HUES64 (cell line): ENCODE measurements at regions not wholly inside any gene's neighbourhood (a gene's known extent, or its start where the extent isn't known, plus 50 kb on each side); places are given as distances from the start of the nearest gene placed in this dataset.

Source experiments
- H3K27ac ChIP-seq: 2 replicates; pipeline ENCODE4 v1.7.0; 2013; ENCODE audit warnings: low read depth, low read length, inconsistent platforms
- H3K27me3 ChIP-seq: 2 replicates; pipeline ENCODE4 v1.6.1; 2013; ENCODE audit warnings: mild to moderate bottlenecking, low read length; ENCODE audit not compliant: insufficient read depth
- H3K36me3 ChIP-seq: 2 replicates; pipeline ENCODE4 v1.6.1; 2013; ENCODE audit warnings: mild to moderate bottlenecking, low read length; ENCODE audit not compliant: insufficient read depth
- H3K4me1 ChIP-seq: 2 replicates; pipeline ENCODE4 v1.6.1; 2013; ENCODE audit warnings: mild to moderate bottlenecking, low read length, moderate library complexity; ENCODE audit not compliant: insufficient read depth
- H3K4me3 ChIP-seq: 2 replicates; pipeline ENCODE4 v1.5.1; 2013; ENCODE audit warnings: mild to moderate bottlenecking, low read length, moderate library complexity
- H3K9ac ChIP-seq: 2 replicates; pipeline ENCODE4 v1.6.1; 2013; ENCODE audit warnings: mild to moderate bottlenecking, low read depth, low read length
- H3K9me3 ChIP-seq: 2 replicates; pipeline ENCODE4 v1.6.1; 2013; ENCODE audit warnings: low read depth, low read length; ENCODE audit not compliant: insufficient read depth
- WGBS: fragments of 150-250, 120-280 bp; methylation state at CpG from one replicate; pipeline ENCODE4 v1.1.7; 2013; ENCODE audit warnings: missing lambda C conversion rate; 5-methylcytosine and 5-hydroxymethylcytosine counted together

DNA sequence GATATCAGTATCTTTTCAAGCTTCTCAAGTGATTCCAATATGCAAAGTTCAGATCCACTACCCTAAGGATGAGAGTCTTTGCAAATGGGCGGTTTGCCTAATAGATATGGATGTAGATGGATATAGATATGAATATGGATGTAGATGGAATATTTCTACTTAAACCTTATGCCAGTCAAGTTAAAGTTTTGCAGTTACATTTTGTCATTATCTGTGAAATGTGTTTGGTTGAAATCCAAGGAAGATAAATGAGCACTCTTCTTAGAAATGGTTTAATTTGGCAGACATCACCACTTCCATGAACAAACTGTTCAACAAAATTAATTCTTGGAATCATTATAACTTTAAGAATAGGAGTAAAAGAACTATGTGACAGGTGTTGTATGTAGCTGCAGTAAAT is 1066.6 kb downstream of the PCDH18 start:
- Histone ChIP-seq H3K9ac (no peak overlapping the region), H3K9me3 (no peaks in the 10 kb centered on the region; the same call in 1 of the 2 replicates), H3K36me3 (no peaks in the 10 kb centered on the region), H3K4me3 (no peak overlapping the region), H3K27ac (no peak overlapping the region), H3K27me3 (no peaks in the 10 kb centered on the region), H3K4me1 (no peaks in the 10 kb centered on the region)
- WGBS, result 73% methylated on average over 1 of the region's 1 CpG

DNA sequence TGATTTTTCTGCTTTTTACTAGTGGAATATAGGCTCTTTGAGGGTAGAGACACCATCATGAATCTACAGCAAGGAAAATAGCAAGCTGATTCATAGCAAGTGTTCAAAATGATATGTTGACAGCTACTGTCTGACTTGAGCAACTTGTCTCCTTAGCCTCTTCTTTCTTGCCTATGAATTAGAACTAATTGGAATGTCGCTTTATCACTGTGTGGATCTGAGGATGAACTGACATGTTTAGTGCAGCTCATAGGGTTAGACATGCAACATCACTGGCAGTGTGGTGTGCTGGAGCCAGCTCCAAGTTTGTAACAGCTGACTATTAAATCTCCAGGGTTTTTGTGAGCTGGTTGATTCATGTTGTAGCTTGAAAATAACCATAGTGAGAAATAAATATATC is 1068.4 kb downstream of the PCDH18 start:
- H3K9me3 ChIP-seq, result no peaks in the 10 kb centered on the region; the same call in 1 of the 2 replicates
- no peaks in the 10 kb centered on the region for H3K4me1 ChIP-seq
- 89% methylated on average over 1 of the region's 1 CpG for WGBS
- H3K27me3 ChIP-seq, result no peaks in the 10 kb centered on the region
- no peaks in the 10 kb centered on the region for H3K36me3 ChIP-seq
- H3K9ac ChIP-seq, result no peak overlapping the region
- no peak overlapping the region for H3K4me3 ChIP-seq
- no peak overlapping the region for H3K27ac ChIP-seq

DNA sequence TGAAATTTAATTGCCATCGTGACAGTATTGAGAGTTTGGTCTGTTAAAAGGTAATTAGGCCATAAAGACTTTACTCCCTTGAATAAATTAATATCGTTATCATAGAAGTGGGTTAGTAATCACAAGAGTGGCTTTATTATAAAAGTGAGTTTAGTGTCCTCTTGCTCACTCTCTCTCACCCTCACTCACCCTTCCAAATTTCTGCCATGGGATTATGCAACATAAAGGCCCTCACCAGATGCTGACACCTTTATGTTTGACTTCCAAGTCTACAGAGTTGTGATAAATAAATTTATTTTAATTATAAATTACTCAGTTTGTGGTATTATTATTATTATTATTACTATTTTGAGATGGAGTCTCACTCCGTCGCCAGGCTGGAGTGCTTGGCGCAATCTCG is 1070.8 kb downstream of the PCDH18 start:
- Histone ChIP-seq H3K27me3 (no peaks in the 10 kb centered on the region), H3K9ac (no peak overlapping the region), H3K4me3 (no peak overlapping the region), H3K27ac (no peak overlapping the region), H3K36me3 (no peaks in the 10 kb centered on the region), H3K9me3 (no peaks in the 10 kb centered on the region), H3K4me1 (no peaks in the 10 kb centered on the region)
- 93% methylated on average over 5 of the region's 6 CpGs for WGBS

DNA sequence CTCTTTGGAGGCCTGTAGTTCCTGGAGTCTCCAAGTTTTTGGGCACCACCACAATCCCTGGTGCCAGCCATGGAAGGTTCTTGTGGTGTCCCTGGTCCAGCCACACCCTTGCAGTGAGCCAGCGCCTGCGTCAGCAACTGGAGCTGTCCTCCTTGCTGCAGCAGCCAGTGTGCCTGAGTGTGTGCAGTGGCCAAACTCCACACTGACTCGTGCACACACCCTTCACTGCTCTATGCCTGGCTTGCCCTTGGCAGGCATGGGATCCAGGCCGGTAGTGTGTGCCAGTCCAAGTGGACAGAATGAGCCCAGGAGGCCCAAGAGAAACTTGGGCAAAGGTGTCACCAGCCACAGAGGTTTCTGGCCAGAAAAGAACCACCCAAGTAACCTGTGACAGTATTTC is 1074.0 kb downstream of the PCDH18 start:
- Histone ChIP-seq H3K4me1 (no peaks in the 10 kb centered on the region), H3K27ac (no peak overlapping the region), H3K4me3 (no peak overlapping the region), H3K36me3 (no peaks in the 10 kb centered on the region), H3K27me3 (no peaks in the 10 kb centered on the region), H3K9ac (no peak overlapping the region), H3K9me3 (0 out of 2 replicates have a peak, but pooled peaks cover 3% of the 10 kb centered on the region)
- WGBS, result 98% methylated on average over 4 of the region's 4 CpGs

DNA sequence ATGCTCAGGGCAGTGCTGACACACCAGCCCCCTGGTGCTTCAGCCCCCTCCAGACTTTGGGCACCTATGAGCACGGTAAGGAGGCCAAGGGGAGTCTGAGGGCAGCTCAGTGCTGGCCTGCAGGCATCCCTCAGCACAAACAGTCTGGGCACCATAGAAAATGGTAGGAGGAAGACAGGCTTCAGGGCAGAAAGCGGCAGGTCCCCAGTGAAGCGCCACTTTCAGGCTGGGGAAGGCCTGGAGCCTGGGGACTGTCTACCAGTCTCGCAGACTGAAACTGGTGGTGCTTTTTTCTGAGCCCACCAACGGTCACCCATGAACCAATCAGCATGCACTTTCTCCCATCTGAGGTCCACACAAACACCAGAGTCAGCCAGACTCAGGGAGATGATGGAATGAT is 1074.7 kb downstream of the PCDH18 start:
- WGBS, result 97% methylated on average over 5 of the region's 5 CpGs
- H3K9me3 ChIP-seq, result 0 out of 2 replicates have a peak, but pooled peaks cover 3% of the 10 kb centered on the region

DNA sequence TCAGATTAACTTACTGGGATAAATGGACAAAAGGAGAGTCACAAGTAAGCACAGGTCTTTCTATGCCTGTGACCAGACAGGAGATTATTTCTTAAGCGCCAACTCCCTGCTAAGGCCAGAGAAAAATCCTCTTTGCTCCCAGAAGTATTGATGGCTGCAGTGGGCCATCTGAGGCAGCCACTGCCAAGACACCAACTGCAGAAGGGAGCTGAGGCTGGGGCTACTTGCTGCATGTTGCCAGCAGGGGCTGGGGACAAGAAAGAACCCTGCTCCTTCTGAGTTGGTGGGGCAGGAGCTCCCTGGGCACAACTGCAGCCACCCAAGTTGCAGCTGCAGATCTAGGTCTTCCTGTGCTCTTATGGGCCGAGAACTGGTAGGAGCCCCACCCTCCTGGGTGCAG is 1075.3 kb downstream of the PCDH18 start:
- Histone ChIP-seq H3K4me1 (no peaks in the 10 kb centered on the region), H3K27me3 (no peaks in the 10 kb centered on the region), H3K27ac (no peak overlapping the region), H3K9me3 (0 out of 2 replicates have a peak, but pooled peaks cover 3% of the 10 kb centered on the region), H3K9ac (no peak overlapping the region), H3K36me3 (no peaks in the 10 kb centered on the region), H3K4me3 (no peak overlapping the region)
- 94% methylated on average over 2 of the region's 2 CpGs for WGBS

More for the DNA sequence above, 1074.7 kb downstream of the PCDH18 start:
- Histone ChIP-seq H3K36me3 (no peaks in the 10 kb centered on the region), H3K27ac (no peak overlapping the region), H3K4me3 (no peak overlapping the region), H3K27me3 (no peaks in the 10 kb centered on the region), H3K4me1 (no peaks in the 10 kb centered on the region), H3K9ac (no peak overlapping the region)

DNA sequence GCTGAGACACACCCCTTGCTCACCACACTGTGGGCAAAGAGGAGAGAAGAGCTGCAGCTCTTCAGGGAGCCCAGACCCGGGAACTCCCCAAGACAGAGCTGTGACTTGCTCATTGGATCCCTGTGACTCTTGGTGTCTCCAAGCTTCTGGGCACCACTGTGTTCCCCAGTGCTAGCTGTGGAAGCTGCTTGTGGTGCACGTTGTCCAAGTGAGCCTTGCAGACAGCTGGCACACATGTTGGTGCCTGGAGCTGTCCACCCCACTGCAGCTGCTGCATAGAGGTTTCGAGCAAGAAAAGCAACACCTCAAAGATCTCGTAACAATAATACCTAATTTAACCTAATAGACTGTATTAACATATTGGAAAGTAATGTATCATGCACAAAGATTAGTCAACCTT is 1089.3 kb downstream of the PCDH18 start:
- WGBS, result 92% methylated on average over 4 of the region's 4 CpGs
- H3K27ac ChIP-seq, result no peak overlapping the region
- no peak overlapping the region for H3K9ac ChIP-seq
- H3K36me3 ChIP-seq, result no peaks in the 10 kb centered on the region
- H3K27me3 ChIP-seq, result no peaks in the 10 kb centered on the region
- no peaks in the 10 kb centered on the region for H3K4me1 ChIP-seq
- no peak overlapping the region for H3K4me3 ChIP-seq
- H3K9me3 ChIP-seq, result no peaks in the 10 kb centered on the region

DNA sequence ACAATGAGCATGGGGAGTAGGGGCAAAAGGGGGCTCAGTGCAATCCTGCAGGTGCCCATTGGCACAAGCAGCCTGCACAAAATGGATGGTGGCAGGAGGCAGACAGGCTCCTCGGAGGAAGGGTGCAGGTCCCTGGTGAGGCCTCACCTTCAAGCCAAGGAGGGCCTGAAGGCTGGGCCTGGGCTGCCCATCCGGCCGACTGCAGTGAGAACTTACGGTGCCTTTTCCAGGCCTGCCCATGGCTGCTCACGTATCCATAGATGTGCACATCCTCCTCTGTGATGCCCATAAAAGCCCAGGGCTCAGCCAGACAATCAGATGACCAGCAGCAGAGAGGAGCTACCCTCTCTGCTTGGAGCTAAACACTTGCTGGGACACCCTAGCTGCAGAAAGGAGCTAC is 1089.8 kb downstream of the PCDH18 start:
- 98% methylated on average over 5 of the region's 5 CpGs for WGBS
- Histone ChIP-seq H3K4me1 (no peaks in the 10 kb centered on the region), H3K4me3 (no peak overlapping the region), H3K9me3 (no peaks in the 10 kb centered on the region), H3K27me3 (no peaks in the 10 kb centered on the region), H3K27ac (no peak overlapping the region), H3K36me3 (no peaks in the 10 kb centered on the region), H3K9ac (no peak overlapping the region)

DNA sequence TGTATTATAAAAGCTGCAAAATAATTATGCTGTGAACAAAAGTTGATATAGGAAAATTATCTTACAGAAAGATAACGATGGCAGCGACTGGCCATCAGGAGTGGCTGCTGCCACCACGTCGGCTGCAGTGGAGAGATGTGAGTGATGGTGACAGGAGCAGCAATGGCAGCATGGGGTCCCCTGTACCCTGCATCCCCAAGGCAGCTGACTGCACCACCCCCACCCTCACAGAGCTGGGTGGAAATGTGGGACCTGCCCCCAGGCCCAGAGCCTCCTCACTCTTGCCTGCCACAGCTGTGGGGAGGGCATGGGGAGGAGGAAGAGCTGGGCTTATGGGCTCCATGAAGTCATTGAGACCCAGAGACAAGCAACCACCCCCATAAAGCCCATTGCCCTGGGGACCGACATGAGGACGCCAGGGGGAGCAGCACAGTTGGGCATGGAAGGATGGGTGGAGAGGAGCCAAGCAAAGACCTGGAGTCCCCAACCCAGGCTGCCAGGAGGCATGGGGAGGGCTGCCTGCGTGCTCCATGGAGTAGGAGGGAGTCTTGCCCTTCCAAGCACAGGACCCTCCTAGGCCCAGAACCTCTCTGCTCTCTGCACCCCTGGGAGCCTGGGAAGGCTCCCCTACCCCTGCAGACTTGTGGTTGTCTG is 1090.5 kb downstream of the PCDH18 start:
- H3K4me3 ChIP-seq, result no peak overlapping the region
- H3K9me3 ChIP-seq, result no peaks in the 10 kb centered on the region
- H3K27ac ChIP-seq, result no peak overlapping the region
- peaks cover 3% of the 10 kb centered on the region for H3K4me1 ChIP-seq
- no peaks in the 10 kb centered on the region for H3K36me3 ChIP-seq
- WGBS, result 98% methylated on average over 7 of the region's 7 CpGs
- no peaks in the 10 kb centered on the region for H3K27me3 ChIP-seq
- H3K9ac ChIP-seq, result no peak overlapping the region

DNA sequence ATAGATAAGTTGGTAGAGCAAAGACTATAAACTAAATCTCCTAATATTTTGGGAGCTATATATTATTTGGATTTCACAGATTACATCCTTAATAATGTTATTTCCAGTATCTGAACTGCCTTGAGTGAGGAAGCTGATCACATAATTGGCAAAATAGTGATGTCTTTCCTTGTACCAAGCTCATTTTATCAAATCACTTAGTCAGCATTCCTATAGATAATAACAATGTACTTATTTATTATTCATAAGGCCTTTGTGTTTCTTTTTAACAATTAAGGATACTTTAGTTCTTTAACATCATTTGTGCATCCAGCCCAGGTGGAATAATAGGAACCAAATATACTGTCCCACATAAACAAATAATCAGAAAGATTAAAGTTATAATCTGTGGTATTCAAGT is 1093.6 kb downstream of the PCDH18 start:
- Histone ChIP-seq H3K9ac (no peak overlapping the region), H3K4me1 (peaks cover 11% of the 10 kb centered on the region), H3K27me3 (no peaks in the 10 kb centered on the region), H3K27ac (no peak overlapping the region), H3K36me3 (no peaks in the 10 kb centered on the region), H3K4me3 (no peak overlapping the region), H3K9me3 (no peaks in the 10 kb centered on the region)

DNA sequence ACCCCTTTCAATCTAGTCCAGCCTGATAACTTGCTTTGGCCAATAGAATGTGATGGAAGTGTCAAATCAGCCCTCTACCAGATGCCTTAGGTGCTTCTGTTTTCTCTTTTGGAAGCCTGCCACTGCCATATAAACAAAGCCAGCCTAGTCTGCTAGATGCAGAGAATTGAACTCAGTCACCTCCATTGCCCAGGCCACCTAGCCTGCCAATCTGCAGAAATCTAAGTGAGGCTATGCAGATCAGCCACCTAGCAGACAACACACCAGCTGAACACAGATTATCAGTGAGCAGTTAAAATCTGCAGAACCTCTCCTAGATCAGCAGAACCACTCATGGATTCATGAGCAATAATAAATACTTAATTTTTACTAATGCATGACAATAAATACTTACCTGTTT is 1108.2 kb downstream of the PCDH18 start:
- Histone ChIP-seq H3K4me3 (no peak overlapping the region), H3K27me3 (no peaks in the 10 kb centered on the region), H3K36me3 (no peaks in the 10 kb centered on the region), H3K4me1 (no peaks in the 10 kb centered on the region), H3K9me3 (no peaks in the 10 kb centered on the region), H3K9ac (no peak overlapping the region), H3K27ac (no peak overlapping the region)

DNA sequence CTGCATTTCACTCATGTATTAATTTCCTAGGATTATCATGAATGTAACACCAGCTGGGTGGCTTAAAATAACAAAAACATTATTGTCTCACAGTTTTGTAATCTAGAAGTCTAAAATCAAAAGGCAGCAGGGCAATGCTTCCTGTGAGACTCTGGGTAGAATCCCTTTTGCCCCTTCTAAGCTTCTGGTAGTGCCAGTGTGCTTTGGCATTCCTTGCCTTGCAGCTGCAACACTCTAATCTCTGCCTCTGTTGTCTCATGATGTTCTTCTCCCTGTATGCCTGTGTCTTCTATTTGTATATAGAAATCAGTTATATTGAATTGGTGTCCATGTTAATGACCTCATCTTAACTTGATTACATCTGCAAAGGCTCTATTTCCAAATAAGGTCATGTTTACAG is 1117.3 kb downstream of the PCDH18 start:
- Histone ChIP-seq H3K27me3 (no peaks in the 10 kb centered on the region), H3K9ac (no peak overlapping the region), H3K9me3 (no peaks in the 10 kb centered on the region), H3K4me3 (no peak overlapping the region), H3K36me3 (no peaks in the 10 kb centered on the region), H3K27ac (0 out of 2 replicates have a peak overlapping the region, but pooled peaks have one; percentile 8), H3K4me1 (no peaks in the 10 kb centered on the region)
